Endothelial cell of umbilical vein (primary cell): ENCODE measurements at regions not wholly inside any gene's neighbourhood (a gene's known extent, or its start where the extent isn't known, plus 50 kb on each side); places are given as distances from the start of the nearest gene placed in this dataset.

ENCODE experiments used
- BruUV-seq: library from RNA; stranded (reverse); fragments of 400-500 nt; replicated peaks from 2 replicates; lab custom pipeline; 2021; lab: Mats Ljungman, UMichigan
- CTCF ChIA-PET: fragments of 300-600, 350-600 bp; sonication (Branson Sonifier 250); formaldehyde crosslinking; loops from one replicate; lab custom pipeline; 2021; ENCODE audit warnings: antibody characterized with exemption, inconsistent platforms; lab: Charles Lee
- POLR2A ChIA-PET: fragments of 300-600, 350-600 bp; sonication (Branson Sonifier 250); formaldehyde crosslinking; loops from one replicate; lab custom pipeline; 2021; ENCODE audit warnings: antibody characterized with exemption, inconsistent platforms; lab: Charles Lee
- DNase-seq: peaks from one replicate; pipeline ENCODE4 v3.0.0-alpha.2; 2011; ENCODE audit warnings: low read depth, low spot score
- FAIRE-seq: peaks from 2 replicates; lab custom pipeline; 2011; peaks lifted over from hg19 to GRCh38; lab: Jason Lieb, UNC
- H2AFZ ChIP-seq: 2 replicates; pipeline ENCODE4 v1.6.0; 2012; ENCODE audit warnings: low read depth, low read length, control low read depth, inconsistent platforms
- H3K27ac ChIP-seq: 2 replicates; pipeline ENCODE4 v1.5.1; 2011; ENCODE audit warnings: low read depth, mild to moderate bottlenecking, control low read depth, low read length, moderate library complexity; ENCODE audit not compliant: insufficient read depth
- H3K27me3 ChIP-seq, 2 experiments: 2 replicates each; pipeline versions ENCODE4 v1.6.0 to v1.6.1; 2011; ENCODE audit warnings: low read length in 2 of 2, mixed read lengths in 1 of 2; ENCODE audit not compliant: control insufficient read depth in 2 of 2, insufficient read depth in 2 of 2
- H3K36me3 ChIP-seq, 2 experiments: 2 replicates in 1 of 2; 3 replicates in 1 of 2; pipeline ENCODE4 v1.5.1; 2011; ENCODE audit warnings: low read length in 2 of 2, mild to moderate bottlenecking in 1 of 2, moderate library complexity in 1 of 2; ENCODE audit not compliant: control insufficient read depth in 2 of 2, insufficient read depth in 2 of 2; ENCODE audit errors: extremely low read depth in 1 of 2
- H3K4me1 ChIP-seq: 3 replicates; pipeline ENCODE4 v1.5.1; 2011; ENCODE audit warnings: mild to moderate bottlenecking, low read length; ENCODE audit not compliant: control insufficient read depth, insufficient read depth; ENCODE audit errors: extremely low read depth
- H3K4me2 ChIP-seq: 2 replicates; pipeline ENCODE4 v1.6.1; 2011; ENCODE audit warnings: low read length, control low read depth, mixed read lengths; ENCODE audit not compliant: insufficient read depth
- H3K4me3 ChIP-seq, 3 experiments: fragments of 200-600 bp in 1 of 3; sonication (generic), shearing (Covaris generic) in 1 of 3; replicated peaks in 1 of 3; 2 replicates each; pipeline ENCODE4 v1.5.1; 2011 to 2016; ENCODE audit warnings: control low read depth in 3 of 3, low read length in 3 of 3, mild to moderate bottlenecking in 2 of 3, inconsistent platforms in 1 of 3, low read depth in 1 of 3, moderate library complexity in 1 of 3; ENCODE audit not compliant: insufficient read depth in 1 of 3
- H3K79me2 ChIP-seq: 2 replicates; pipeline ENCODE4 v1.6.0; 2012; ENCODE audit warnings: low read length, inconsistent platforms; ENCODE audit not compliant: control insufficient read depth, insufficient read depth
- H3K9ac ChIP-seq: replicated peaks from 2 replicates; pipeline ENCODE3; 2011; ENCODE audit warnings: low read length, control low read depth; ENCODE audit not compliant: insufficient read depth; ENCODE audit errors: extremely low read depth
- H3K9me1 ChIP-seq: replicated peaks from 3 replicates; pipeline ENCODE4 v1.6.0; 2011; ENCODE audit warnings: mild to moderate bottlenecking, low read length; ENCODE audit not compliant: control insufficient read depth, insufficient read depth; ENCODE audit errors: extremely low read depth
- H3K9me3 ChIP-seq: replicated peaks from 2 replicates; pipeline ENCODE4 v1.5.1; 2012; ENCODE audit warnings: low read length, inconsistent platforms; ENCODE audit not compliant: control insufficient read depth, insufficient read depth
- H4K20me1 ChIP-seq: replicated peaks from 2 replicates; pipeline ENCODE3; 2011; ENCODE audit warnings: mild to moderate bottlenecking, low read length; ENCODE audit not compliant: control insufficient read depth, insufficient read depth; ENCODE audit errors: extremely low read depth
- EZH2 ChIP-seq: IDR thresholded peaks from 2 replicates; pipeline ENCODE4 v1.6.1; 2012; ENCODE audit warnings: borderline replicate concordance, low read depth, mild to moderate bottlenecking, moderate library complexity, low read length, inconsistent platforms; ENCODE audit not compliant: severe bottlenecking
- FOS ChIP-seq: IDR thresholded peaks from 2 replicates; pipeline ENCODE4 v1.6.1; 2011; ENCODE audit warnings: mild to moderate bottlenecking, low read length, moderate library complexity, borderline replicate concordance; ENCODE audit not compliant: insufficient read depth
- GATA2 ChIP-seq: IDR thresholded peaks from 2 replicates; pipeline ENCODE4 v1.7.0; 2011; ENCODE audit warnings: low read depth, mild to moderate bottlenecking, moderate library complexity, mixed read lengths, low read length; ENCODE audit not compliant: insufficient read length, insufficient read depth
- JUN ChIP-seq: IDR thresholded peaks from 2 replicates; pipeline ENCODE4 v1.6.1; 2011; ENCODE audit warnings: borderline replicate concordance, low read depth; ENCODE audit not compliant: insufficient read length, insufficient read depth
- MYC ChIP-seq: IDR thresholded peaks from one replicate; pipeline ENCODE4 v1.6.1; 2011; ENCODE audit warnings: mild to moderate bottlenecking, low read depth, low read length
- POLR2A ChIP-seq: IDR thresholded peaks from 2 replicates; pipeline ENCODE4 v1.6.1; 2012; ENCODE audit warnings: low read depth, mild to moderate bottlenecking, control low read depth, low read length
- POLR2AphosphoS5 ChIP-seq: IDR thresholded peaks from 2 replicates; pipeline ENCODE4 v1.6.1; 2012; ENCODE audit warnings: low read depth, mild to moderate bottlenecking, control low read depth, low read length, moderate library complexity; ENCODE audit not compliant: insufficient read depth
- dilution Hi-C: fragments of 300-500 bp; cut with MboI; formaldehyde crosslinking; loops from one replicate; pipeline ENCODE4 v1.15.0; 2019; ENCODE audit warnings: low sequenced_read_pairs; ENCODE audit not compliant: extremely low pct_ligation_motif_present
- intact Hi-C: fragments of 100-400 bp; cut with micrococcal nuclease; formaldehyde crosslinking; loops from one replicate; pipeline ENCODE4 v1.10.0; 2022
- TF ChIP-seq, protein P1 (sequence below): IDR thresholded peaks from 2 replicates; pipeline ENCODE4 v1.6.1; 2011; ENCODE audit not compliant: insufficient read depth, insufficient read length
- TF ChIP-seq, protein P2 (sequence below), 2 donors: IDR thresholded peaks; 1 replicate in 1 of 2; 2 replicates in 1 of 2; pipeline ENCODE4 v1.5.1; 2011; ENCODE audit warnings: low read length in 2 of 2, mild to moderate bottlenecking in 2 of 2, moderate library complexity in 2 of 2, control low read depth in 1 of 2, inconsistent platforms in 1 of 2, low read depth in 1 of 2; ENCODE audit not compliant: insufficient read depth in 1 of 2; ENCODE audit errors: extremely low read depth in 1 of 2

DNA sequence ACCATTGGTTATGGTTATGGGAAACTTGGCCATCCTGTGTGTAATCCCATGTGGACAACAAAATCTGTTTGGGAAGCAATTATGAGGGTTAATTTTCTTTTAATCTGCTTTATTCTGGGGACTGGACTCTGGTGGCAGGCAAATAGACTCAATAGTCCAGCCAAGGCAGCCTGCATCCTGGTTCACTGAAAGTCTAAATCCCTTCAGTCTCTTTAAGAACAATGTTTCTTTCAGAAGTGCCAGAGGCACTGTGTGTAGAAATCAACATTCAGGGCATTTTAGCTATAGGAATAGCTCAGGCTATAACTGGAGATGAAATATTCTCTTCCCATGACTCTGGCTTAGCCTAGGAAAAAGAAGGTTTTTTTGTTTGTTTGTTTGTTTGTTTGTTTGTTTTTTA lies 118.0 kb downstream of the SPATA31D1 start:
- POLR2A ChIA-PET: no interaction called here
- CTCF ChIA-PET: no interaction called here
- no peaks in the 10 kb centered on the region for H3K36me3 ChIP-seq
- FAIRE-seq: no peak
- no peaks in the 10 kb centered on the region for H3K9me1 ChIP-seq
- H3K9me3 ChIP-seq: no peaks in the 10 kb centered on the region
- H4K20me1 ChIP-seq: no peaks in the 10 kb centered on the region
- no peak for DNase-seq
- H3K27ac ChIP-seq: no peak overlapping the region
- H3K4me3 ChIP-seq: no peak overlapping the region
- intact Hi-C loops (no loop called here), dilution Hi-C loops (no loop called here)
- no peaks in the 10 kb centered on the region for H3K79me2 ChIP-seq
- TF ChIP-seq, protein P1, sequence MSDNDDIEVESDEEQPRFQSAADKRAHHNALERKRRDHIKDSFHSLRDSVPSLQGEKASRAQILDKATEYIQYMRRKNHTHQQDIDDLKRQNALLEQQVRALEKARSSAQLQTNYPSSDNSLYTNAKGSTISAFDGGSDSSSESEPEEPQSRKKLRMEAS: no peak
- TF ChIP-seq POLR2AphosphoS5 (no peak), MYC (no peak), JUN (no peak), FOS (no peak)
- TF ChIP-seq, protein P2, sequence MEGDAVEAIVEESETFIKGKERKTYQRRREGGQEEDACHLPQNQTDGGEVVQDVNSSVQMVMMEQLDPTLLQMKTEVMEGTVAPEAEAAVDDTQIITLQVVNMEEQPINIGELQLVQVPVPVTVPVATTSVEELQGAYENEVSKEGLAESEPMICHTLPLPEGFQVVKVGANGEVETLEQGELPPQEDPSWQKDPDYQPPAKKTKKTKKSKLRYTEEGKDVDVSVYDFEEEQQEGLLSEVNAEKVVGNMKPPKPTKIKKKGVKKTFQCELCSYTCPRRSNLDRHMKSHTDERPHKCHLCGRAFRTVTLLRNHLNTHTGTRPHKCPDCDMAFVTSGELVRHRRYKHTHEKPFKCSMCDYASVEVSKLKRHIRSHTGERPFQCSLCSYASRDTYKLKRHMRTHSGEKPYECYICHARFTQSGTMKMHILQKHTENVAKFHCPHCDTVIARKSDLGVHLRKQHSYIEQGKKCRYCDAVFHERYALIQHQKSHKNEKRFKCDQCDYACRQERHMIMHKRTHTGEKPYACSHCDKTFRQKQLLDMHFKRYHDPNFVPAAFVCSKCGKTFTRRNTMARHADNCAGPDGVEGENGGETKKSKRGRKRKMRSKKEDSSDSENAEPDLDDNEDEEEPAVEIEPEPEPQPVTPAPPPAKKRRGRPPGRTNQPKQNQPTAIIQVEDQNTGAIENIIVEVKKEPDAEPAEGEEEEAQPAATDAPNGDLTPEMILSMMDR (IDR thresholded peaks at IDR 0.05; ENCODE audit: extremely low read depth in 1 of 2, insufficient read depth in 1 of 2, low read depth in 1 of 2, low read length in 2 of 2): no peak
- H3K4me1 ChIP-seq: no peaks in the 10 kb centered on the region
- no peak overlapping the region for H3K4me2 ChIP-seq
- no TSS peak for BruUV-seq
- no peak overlapping the region for H3K9ac ChIP-seq
- H3K27me3 ChIP-seq: no peaks in the 10 kb centered on the region
- H2AFZ ChIP-seq: no peak overlapping the region

GRCh38 chr9:82108474-82108873 lies 119.9 kb downstream of the SPATA31D1 start:
- no peak for FAIRE-seq
- dilution Hi-C loops (no loop called here), intact Hi-C loops (no loop called here)

More at GRCh38 chr9:82108474-82108873, 119.9 kb downstream of the SPATA31D1 start:
- ChIA-PET CTCF (no interaction called here), POLR2A (no interaction called here)
- Histone ChIP-seq H3K4me1 (no peaks in the 10 kb centered on the region), H3K4me2 (no peak overlapping the region), H3K27me3 (no peaks in the 10 kb centered on the region), H3K36me3 (no peaks in the 10 kb centered on the region), H3K9ac (no peak overlapping the region), H3K9me1 (no peaks in the 10 kb centered on the region), H3K79me2 (no peaks in the 10 kb centered on the region), H3K9me3 (no peaks in the 10 kb centered on the region), H3K4me3 (no peak overlapping the region), H2AFZ (no peak overlapping the region), H3K27ac (no peak overlapping the region), H4K20me1 (no peaks in the 10 kb centered on the region)
- TF ChIP-seq POLR2A: no peak
- no peak for TF ChIP-seq JUN
- TF ChIP-seq, protein P1: no peak
- no peak for TF ChIP-seq FOS
- TF ChIP-seq, protein P2 (IDR thresholded peaks at IDR 0.05; ENCODE audit: extremely low read depth in 1 of 2, insufficient read depth in 1 of 2, low read depth in 1 of 2, low read length in 2 of 2): no peak
- no peak for TF ChIP-seq POLR2AphosphoS5
- no peak for TF ChIP-seq EZH2
- TF ChIP-seq GATA2: no peak
- TF ChIP-seq MYC: no peak
- no TSS peak for BruUV-seq
- DNase-seq: no peak
